ENCODE measurements at regions not wholly inside any gene's neighbourhood (a gene's known extent, or its start where the extent isn't known, plus 50 kb on each side); places are given as distances from the start of the nearest gene placed in this dataset.

DNA sequence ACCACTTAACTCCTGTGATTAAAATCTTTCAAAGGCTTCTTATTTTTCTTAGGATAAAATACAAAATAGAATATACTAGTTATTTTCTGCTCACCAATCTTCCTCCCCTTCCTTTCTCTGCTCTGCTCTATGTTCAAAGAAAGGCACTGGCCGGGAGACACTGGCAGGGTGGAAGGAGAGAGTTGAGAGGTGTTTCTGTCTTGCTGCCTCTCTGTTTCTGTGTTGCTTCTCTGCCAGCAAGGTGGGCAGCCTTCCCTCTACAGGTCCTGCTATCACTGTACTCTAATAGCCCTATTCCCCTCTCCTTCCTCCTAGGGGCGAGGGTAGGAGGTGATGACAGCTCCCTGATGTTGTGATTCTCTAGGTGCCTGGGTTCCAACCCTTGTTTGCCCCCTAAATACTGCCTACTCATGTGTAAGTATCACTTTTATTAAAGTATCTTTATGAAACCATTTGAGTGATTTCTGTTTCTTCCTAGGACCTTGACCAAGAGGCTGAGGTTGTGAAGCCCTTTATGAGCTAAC is 515.1 kb downstream of the TLE4 start:
- no peak for DNase-seq

DNA sequence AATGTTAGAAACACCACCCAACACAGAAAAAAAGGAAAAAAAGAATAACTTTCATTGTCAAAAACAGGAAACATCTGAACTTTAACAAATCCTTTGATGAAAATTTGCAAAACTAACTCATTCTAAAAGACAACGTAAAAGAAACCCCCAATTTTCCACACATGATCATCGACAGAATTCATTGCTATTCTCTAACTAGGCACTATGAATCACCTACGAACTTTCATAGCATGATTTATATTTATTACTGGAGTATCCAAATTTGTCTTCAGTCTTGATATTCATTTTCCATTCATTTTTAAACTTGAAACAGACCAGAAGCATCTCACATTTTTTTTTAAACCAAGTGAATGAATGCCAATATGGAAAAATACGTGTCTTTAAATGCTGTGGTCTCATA is 514.6 kb downstream of the TLE4 start:
- no peak for DNase-seq

DNA sequence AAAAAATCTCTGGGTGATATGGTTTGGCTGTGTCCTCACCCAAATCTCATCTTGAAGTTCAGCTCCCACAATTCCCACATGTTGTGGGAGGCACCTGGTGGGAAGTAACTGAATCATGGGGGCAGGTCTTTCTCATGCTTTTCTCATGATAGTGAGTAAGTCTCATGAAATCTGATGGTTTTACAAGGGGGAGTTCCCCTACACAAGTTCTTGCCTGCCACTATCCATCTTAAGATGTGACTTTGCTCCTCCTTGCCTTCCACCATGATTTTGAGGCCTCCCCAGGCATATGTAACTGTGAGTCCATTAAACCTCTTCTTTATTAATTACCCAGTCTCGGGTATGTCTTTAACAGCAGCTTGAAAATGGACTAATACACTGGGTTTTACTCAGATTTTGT is 513.9 kb downstream of the TLE4 start:
- no peak for DNase-seq

DNA sequence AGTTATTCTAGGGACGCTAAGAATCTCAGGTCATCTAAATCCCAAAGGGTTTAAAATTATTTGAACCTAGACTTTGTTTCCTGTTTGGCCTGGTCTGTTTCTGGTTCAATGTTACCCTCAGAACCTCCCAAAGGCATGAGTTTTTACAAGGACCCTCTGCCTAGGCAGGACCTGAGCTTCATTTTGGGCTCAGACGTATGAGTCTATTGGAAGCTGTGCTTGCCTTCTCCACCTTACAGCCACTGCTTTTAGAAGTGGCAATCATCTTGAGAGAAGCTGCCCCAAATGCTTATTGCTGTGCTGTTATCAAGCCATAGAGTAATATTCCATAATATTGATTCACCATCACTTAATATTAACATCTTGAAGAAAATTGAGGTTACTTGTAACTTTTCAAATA is 510.4 kb downstream of the TLE4 start:
- no peak for DNase-seq

DNA sequence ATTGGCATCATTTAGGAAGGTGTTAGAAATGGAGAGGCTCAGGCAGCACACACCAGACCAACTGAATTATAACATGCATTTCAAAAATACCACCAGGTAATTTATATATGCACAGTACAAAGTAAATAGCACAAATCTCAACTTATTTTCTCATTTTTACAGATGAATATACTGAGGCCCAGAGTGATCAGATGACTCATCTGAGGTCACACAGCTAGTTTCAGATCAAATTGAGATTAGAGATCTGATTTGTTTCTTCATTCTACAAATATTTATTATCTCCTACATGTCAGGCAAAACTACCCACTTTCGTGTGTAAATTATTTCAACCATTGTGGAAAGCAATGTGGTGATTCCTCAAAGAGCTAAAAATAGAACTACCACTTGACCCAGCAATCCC is 507.1 kb downstream of the TLE4 start:
- no peak for DNase-seq

DNA sequence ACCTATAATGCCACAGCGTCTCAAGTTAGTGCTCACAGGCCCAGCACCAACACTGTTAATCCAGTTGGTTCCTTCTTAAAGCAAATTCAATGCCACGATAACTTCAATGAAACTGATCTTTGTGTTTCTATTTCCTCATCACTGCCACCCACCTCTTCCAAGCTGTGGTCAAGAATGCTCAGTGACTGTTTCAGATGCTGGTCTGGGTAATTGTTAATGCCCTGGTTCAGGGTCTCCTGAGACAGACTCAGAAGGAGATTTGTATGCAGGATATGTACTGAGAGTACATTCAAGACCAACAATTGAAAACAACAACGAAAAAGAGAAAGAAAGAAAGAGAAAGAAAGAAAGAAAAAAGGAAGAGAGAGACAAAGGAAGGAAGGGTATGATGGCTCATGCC is 505.3 kb downstream of the TLE4 start:
- no peak for DNase-seq

DNA sequence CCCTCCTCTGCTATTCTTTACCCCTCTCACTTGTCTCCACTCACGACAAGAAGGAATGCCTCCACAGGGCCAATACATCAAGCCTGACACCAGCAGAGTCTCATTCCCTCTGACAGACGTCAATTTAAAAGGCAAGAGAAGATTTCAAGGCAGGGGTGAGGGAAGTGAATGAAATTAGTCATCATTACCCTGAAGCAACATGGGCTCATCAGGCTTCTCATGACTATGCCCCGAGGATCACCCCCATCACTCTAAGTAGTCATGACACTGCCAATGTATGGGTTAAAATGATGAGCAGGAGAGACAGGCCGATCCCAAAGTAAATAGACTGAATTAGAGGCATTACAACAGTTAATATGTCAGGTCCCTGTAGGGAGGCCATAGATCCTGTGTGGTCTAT is 504.4 kb downstream of the TLE4 start:
- no peak for DNase-seq

DNA sequence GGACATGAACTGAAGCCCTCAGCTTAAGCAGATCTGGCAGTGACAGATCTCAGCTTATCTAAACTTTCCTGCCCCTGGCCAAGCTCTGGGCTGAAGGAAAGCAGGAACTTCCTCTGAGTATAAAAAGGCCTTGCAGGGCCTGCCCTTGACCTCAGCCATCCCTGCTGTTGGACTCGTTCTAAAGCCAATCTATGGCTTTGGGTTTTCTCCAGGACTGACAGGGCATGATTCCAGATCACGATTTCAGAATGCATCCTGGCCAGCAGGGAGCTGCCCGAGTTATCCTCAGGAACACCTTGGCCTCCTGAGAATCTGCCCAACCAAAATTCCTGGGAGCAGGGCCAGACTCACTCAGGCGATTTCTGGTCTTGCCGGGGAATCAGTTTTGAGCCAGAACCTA is 502.7 kb downstream of the TLE4 start:
- DNase-seq: no peak

DNA sequence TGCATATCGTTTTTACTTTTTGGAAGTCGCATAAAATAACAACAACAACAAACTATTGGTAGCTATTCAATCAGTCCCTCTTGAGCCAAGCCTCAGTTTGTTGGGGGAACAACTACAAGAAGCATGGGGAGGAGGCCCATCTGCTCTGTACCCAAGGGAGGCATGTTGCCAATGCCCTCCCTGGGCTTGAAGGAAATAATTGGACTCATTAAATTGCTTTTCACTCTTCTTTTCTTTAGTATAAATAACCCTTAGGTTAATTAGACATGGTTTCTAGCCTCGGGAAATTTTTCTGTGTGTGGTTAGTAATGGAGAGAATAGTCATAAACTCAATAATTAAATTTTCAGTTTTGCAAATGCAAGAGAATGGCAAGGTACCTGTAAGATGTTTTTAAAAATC is 500.7 kb downstream of the TLE4 start:
- no peak for DNase-seq

DNA sequence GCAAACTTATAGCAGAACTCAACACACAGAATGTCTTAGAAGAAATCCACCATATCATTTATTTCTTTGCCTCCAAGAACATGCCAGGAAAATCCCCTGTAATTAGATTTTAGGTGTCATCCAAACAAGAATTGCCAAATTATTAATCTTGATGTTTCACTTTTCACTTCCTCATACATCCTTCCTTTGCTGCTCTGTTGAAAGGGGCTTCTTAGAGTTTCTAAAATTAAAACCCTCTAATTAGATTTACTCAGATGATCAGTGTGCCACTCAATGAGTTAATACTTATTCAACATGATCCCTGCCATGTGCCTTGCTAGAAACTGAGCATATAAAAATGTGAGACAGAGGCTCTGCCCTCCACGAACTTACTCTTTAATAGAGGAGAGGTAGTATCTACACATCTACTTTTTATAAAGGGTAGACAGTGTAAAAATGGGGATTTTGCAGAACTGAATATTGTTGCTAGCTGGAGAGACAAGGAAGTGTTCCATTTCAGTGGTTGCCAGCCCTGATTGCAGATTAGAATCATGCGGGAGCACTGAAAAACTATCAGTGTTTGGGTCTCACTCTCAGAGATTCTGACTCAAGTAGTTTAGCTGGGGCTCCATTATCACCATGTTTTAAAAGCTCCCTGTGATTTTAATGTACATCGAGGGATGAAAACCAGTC is 498.4 kb downstream of the TLE4 start:
- no peak for DNase-seq

DNA sequence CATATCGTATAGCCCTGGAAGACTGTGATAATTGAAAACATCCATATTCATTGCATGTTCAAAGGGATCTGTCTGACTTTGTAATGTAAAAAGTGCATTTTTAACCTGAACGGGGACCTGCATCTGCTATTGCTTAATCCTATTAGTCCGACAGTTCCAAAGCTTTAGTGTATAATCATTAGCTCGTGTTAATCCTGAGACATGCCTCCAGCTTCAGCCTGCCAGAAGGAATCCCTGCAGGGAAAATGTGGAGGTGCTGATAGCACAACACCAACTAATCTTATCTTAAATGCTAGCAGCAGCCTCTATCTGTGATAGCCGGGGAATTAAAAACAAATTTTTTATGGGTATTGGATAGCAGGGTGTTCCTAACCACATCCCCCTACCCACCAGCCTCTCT is 495.2 kb downstream of the TLE4 start:
- DNase-seq: no peak

DNA sequence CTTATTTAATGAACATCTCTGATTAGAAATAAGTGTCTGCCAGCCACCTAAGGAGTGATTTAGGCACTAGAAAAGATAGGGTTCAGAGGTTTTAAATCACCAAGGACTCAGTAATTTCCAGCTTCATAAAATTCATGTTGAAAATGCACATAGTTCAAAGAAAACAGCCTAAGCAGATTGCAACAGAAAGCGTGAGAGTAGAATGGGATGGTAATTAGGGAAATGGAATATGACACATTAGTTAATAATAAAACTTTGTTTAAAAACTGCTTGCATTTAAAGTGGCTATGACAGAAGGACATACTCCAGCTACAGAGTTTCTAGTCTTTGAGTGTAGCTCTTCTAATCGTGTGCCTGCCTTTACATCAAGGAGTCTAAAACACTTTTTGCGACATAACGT is 490.8 kb downstream of the TLE4 start:
- DNase-seq: no peak

DNA sequence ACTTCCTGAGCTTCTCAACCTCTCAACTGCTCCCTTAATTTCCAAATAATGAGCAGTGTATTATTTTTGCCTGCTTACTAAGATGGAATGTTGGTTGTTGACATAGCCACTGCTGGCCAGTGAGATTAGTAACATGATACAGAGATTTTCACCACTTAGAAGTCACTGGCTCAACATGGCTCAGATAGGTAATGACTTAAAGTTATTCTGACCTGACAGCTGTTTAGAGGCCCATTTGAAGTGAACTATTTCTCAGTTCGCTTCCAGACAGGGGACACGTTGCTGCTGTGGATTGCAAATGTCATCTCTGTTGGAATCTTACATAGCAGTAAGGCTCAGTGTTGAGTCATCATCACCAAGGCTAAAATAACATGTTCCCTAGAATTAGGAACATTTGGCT is 490.2 kb downstream of the TLE4 start:
- no peak for DNase-seq

DNA sequence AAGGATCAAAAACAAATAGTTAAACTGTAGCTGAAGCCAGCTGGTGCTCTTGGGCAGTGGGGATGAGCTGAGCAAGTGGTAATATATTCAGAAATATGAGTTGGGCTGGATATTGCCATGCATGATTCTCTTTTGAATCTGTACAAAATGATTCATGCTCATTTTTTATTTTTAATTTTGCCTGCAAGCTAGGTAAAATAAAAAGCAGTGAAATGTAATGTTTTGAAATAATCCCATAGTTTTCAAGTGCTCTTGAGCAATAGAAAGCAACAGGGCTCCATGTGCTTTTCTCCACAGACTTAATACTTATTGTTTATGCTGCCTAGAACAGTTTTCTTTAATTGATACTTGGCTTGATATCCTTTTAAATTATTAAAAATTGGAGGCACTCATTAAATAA is 489.3 kb downstream of the TLE4 start:
- DNase-seq: no peak

DNA sequence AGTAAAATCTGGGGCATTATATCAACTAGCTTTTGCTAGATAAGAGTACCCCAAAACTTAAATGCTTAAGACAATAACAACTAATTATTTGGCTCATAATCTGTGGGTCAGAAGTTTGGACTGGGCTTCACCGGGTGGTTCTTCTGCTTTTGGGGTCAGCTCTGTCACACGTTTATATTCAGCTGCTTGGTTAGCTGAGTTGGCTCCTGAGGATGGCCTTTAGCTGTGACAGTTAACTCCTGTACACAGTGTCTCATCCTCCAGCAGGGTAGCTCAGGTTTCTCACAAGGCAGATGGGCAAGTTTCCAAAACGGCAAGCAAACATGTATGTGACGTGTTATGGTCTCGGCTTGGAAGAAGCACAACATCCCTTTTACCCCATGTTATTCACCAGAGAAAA is 488.2 kb downstream of the TLE4 start:
- DNase-seq: no peak

DNA sequence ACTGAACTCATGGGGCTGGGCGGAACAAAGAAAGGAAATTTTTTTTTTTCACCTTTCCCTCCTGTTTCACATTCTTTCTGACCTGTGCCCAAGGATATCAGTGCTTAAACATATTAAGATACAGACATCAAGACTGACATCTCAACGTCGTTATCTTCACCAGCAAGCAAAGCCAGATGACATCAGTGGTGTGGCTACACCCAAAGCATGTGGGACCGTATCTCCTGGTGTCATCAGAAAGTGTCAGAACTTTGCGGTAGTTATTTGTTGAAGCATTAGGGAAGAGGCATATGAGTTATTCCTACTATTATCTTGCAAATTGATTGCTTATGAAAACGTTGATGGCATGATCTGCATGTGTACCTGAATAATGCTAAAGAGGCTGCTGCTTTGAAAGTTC is 487.4 kb downstream of the TLE4 start:
- no peak for DNase-seq

DNA sequence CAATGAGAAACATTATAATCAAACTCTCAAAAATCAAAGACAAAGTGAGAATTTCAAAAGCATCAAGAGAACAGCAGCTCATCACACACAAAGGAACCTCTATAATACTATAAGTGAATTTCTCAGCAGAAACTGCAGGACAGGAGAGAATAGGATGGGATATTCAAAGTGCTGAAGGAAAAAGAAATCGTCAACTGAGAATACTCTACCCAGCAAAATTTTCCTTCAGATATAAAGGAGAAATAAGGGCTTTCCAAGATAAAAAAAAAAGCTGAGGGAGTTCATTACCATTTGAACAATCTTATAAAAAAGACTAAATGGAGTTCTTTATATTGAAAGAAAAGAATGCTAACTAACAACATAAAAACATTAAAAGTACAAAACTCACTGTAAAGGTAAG is 481.1 kb downstream of the TLE4 start:
- DNase-seq: no peak

DNA sequence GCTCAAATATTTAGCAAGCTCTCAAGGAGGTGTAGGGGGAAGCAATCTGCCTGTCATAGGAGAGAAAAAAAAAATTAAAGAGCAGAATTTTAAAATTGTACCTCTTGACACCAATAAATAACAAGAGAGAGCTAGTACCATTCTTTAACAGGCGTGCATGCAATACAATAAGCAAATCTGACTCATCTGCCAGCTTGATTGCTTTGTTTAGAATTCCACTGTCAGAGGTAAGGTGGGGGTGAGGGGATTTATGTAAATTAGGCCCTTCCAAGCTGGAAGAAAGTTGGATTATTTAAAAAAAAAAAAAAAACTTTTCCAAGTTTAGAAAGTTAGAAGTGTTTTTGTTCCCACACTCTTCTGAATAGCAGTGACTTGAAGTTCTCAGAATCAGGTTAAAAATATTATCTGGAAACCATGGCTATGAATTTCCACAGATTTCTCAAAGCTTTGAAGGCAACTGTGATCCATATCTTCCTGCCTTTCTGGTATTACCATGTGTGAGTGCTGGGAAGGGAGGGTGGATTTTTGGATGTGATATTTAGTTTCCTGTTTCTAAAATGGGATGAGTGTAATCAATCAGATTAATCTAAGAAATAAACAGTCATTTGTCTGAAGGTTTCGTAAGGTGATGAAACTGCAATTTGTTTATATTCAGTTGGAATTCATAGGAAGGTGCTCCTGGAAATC is 477.5 kb downstream of the TLE4 start:
- DNase-seq: no peak

DNA sequence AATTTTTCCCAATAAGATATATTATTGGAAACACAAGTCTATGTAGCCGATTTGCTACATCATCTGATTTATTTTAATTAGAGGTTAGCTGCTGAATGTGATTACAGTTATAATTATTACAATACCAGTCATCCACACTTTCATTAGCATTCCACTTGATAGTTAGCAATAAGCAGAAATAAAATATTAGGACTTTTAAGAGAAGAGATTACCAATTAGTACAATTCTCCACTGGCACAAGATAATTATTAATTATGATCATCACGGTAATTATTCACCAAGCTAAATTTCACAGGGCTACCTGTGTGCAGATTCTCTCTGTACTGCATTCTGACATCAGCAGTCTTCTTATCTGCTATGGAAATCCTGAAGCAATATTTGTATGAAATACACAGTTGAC is 474.7 kb downstream of the TLE4 start:
- DNase-seq: no peak

DNA sequence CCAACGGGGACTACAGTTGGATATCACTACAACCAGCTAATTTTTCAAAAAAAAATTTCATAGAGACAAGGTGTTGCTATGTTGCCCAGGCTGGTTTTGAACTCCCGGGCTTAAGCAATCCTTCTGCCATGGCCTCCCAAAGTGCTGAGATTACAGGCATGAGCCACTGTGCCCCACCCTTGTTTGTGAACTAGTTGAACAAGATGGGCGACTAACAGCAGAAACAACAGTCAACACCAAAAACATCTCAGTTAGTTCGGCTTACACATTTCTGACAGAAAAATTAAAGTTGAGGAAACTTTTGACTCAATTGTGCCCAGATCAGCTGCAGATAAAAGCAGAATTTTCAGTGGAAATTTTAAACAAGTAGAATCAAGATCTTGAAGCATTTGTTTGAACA is 470.1 kb downstream of the TLE4 start:
- DNase-seq: no peak

DNA sequence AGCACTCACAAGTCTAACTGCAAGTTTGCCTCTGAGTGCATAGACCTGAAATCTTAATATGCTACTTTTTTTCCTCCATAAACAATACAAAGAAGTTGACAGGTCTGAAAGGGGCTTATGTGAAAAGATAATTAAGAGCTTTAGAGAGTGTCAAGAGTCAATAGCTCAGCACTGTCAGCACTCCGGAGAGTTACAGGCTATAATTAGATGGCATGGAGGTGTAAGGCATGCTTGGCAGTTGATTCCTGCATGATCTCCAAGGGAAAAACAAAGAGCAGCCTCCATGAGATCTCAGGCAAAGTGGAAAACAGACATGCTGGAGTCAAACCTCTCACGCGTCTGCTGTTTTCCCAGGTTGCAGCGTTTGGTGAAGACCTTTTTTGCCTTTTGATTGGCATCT is 468.7 kb downstream of the TLE4 start:
- no peak for DNase-seq

DNA sequence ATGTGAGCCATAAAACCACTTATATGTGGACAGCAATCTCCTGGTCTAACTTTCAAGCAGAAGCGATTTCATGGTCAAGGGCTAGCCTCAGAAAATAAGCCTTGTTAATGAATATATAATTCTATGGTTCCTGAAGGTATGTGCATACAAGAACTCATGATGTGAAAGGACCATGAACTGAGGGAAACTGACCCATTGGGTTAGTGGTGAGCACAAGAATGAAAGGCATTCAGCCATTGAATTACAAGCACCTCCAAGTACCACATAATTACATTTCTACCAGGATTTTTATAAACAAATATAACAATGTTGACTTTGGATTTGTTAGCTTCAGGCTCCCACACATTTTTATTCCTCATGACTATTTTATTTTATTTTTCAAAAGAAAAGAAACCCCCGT is 459.0 kb downstream of the TLE4 start:
- no peak for DNase-seq

DNA sequence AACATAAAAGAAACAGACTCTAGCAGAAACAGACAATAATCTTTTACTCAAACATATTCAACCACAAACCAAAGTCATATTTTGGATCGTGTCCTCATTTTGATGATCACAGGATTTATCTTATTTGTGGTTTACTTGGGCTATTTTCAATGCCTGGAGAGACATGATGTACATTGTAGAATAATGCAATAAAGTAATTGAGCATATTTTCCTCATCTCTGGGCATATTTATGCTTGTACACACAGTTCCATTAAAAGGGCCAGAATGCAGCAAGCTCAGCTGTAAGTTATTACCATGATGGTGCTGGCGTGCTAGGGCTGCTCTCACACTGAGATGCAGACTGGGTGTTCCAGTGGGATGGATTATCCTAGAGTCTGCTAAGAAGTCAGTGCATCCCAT is 456.7 kb downstream of the TLE4 start:
- DNase-seq: no peak

DNA sequence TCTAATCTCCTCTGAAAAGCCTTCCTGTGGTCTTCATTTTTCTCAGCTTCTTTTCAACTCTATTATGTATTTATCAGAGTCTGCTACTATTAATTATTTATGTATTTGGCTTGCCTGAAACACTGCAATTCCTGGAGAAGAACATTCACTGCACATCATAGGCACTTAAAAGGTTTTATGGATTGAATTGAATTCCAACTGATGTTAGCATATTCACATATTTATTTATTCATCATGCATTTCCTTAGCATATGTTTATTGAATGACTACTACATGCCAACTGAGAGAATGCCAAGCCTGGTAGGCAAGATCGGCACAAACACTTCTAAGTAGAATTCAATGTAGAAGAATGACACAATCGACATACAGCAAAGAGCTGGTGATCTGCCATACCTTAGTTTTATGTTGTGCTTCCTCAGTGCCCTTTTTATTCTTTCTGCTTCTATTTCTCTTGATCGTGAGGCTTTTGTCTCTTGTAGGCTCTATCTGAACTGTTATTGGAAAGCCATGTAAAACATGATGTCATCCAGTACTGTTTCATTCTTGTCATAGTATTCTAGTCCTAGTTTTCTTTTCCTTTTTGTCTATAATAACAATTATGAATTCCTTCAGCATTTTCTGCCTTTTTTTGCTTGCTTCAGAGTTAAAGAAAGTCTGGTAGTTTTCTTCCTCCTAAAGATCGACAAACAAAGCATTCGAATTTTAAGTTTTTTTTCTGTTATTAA is 454.2 kb downstream of the TLE4 start:
- DNase-seq: no peak
